B cell (primary cell): ENCODE measurements at regions not wholly inside any gene's neighbourhood (a gene's known extent, or its start where the extent isn't known, plus 50 kb on each side); places are given as distances from the start of the nearest gene placed in this dataset.

ENCODE experiments used
- ATAC-seq: fragments of 200-7000 bp; cut with Tn5 transposase; one replicate; pipeline ENCODE4 v1.10.0; 2021; ENCODE audit warnings: low read depth, mild to moderate bottlenecking, moderate number of reproducible peaks, moderate library complexity
- CTCF ChIA-PET: fragments of 350-600 bp; sonication (Branson Sonifier 250); formaldehyde crosslinking; loops from one replicate; lab custom pipeline; 2021; ENCODE audit warnings: antibody characterized with exemption, inconsistent platforms; lab: Charles Lee
- POLR2A ChIA-PET: fragments of 350-600 bp; sonication (Branson Sonifier 250); formaldehyde crosslinking; loops from one replicate; lab custom pipeline; 2021; ENCODE audit warnings: antibody characterized with exemption; lab: Charles Lee
- DNase-seq: peaks from one replicate; pipeline ENCODE4 v3.0.0; 2013
- H2AFZ ChIP-seq: 2 replicates; pipeline ENCODE4 v1.6.1; 2012; ENCODE audit warnings: mild to moderate bottlenecking, low read depth, low read length; ENCODE audit not compliant: insufficient read depth, poor library complexity, severe bottlenecking
- H3K27ac ChIP-seq, 2 donors: 1 replicate in 1 of 2; 2 replicates in 1 of 2; pipeline ENCODE4 v1.5.1; 2012 to 2013; ENCODE audit warnings: low read length in 2 of 2, mild to moderate bottlenecking in 2 of 2, moderate library complexity in 1 of 2
- H3K27me3 ChIP-seq, 4 experiments: fragments of 200-600 bp in 1 of 4; sonication (generic) in 1 of 4; replicated peaks in 1 of 4; 1 replicate in 2 of 4; 2 replicates in 2 of 4; pipeline versions ENCODE4 v1.6.1 to v1.7.0; 2013 to 2016; ENCODE audit warnings: low read length in 3 of 4, mild to moderate bottlenecking in 2 of 4, mixed read lengths in 1 of 4, moderate library complexity in 1 of 4; ENCODE audit not compliant: insufficient read depth in 4 of 4, control insufficient read depth in 3 of 4; ENCODE audit errors: control extremely low read depth in 1 of 4
- H3K36me3 ChIP-seq, 2 experiments: replicated peaks in 1 of 2; 1 replicate in 1 of 2; 2 replicates in 1 of 2; pipeline versions ENCODE4 v1.6.1 to v1.7.1; 2013; ENCODE audit warnings: low read length in 1 of 2; ENCODE audit not compliant: insufficient read depth in 2 of 2, control insufficient read depth in 1 of 2; ENCODE audit errors: control extremely low read depth in 1 of 2, extremely low read depth in 1 of 2
- H3K4me1 ChIP-seq, 2 donors: fragments of 200-600 bp in 1 of 2; sonication (generic) in 1 of 2; 1 replicate in 1 of 2; 2 replicates in 1 of 2; pipeline versions ENCODE4 v1.5.1 to v1.6.1; 2013 to 2017; ENCODE audit warnings: low read length in 2 of 2; ENCODE audit not compliant: control insufficient read depth in 2 of 2, insufficient read depth in 2 of 2
- H3K4me2 ChIP-seq: replicated peaks from 2 replicates; pipeline ENCODE3; 2012; ENCODE audit warnings: mild to moderate bottlenecking, low read depth, low read length; ENCODE audit not compliant: poor library complexity, severe bottlenecking
- H3K4me3 ChIP-seq, 5 experiments: fragments of 200-600 bp in 1 of 5; sonication (generic) in 1 of 5; 1 replicate in 3 of 5; 2 replicates in 2 of 5; pipeline versions ENCODE4 v1.5.1 to v1.7.0; 2011 to 2016; ENCODE audit warnings: low read length in 4 of 5, mild to moderate bottlenecking in 4 of 5, low read depth in 2 of 5, control low read depth in 1 of 5, moderate library complexity in 1 of 5; ENCODE audit not compliant: insufficient read depth in 1 of 5; ENCODE audit errors: control extremely low read depth in 1 of 5, extremely low read depth in 1 of 5
- H3K79me2 ChIP-seq: fragments of 200-600 bp; sonication (generic); one replicate; pipeline ENCODE4 v1.6.0; 2016; ENCODE audit warnings: low read length; ENCODE audit not compliant: control insufficient read depth, insufficient read depth
- H3K9ac ChIP-seq: fragments of 200-600 bp; sonication (generic); 2 replicates; pipeline ENCODE4 v1.6.1; 2017; ENCODE audit warnings: mild to moderate bottlenecking, low read length, moderate library complexity
- H3K9me3 ChIP-seq, 3 donors: one replicate each; pipeline versions ENCODE4 v1.6.1 to v1.7.1; 2013; ENCODE audit warnings: low read length in 2 of 3; ENCODE audit not compliant: control insufficient read depth in 2 of 3, insufficient read depth in 1 of 3; ENCODE audit errors: control extremely low read depth in 1 of 3
- H4K20me1 ChIP-seq: 2 replicates; pipeline ENCODE4 v1.6.0; 2012; ENCODE audit warnings: mild to moderate bottlenecking, low read length; ENCODE audit not compliant: insufficient read depth, control insufficient read depth, poor library complexity, severe bottlenecking
- H3K27ac Mint-ChIP-seq: one replicate; pipeline ENCODE4 v1.8.0; 2021; ENCODE audit warnings: mixed read lengths
- H3K27me3 Mint-ChIP-seq: one replicate; pipeline ENCODE4 v1.8.0; 2021; ENCODE audit warnings: mixed read lengths
- H3K4me1 Mint-ChIP-seq: one replicate; pipeline ENCODE4 v1.8.0; 2021; ENCODE audit warnings: mixed read lengths
- H3K4me3 Mint-ChIP-seq: one replicate; pipeline ENCODE4 v1.8.0; 2021; ENCODE audit warnings: mixed read lengths
- H3K9me3 Mint-ChIP-seq: one replicate; pipeline ENCODE4 v1.8.0; 2022; ENCODE audit warnings: mixed read lengths; ENCODE audit not compliant: insufficient read depth
- EZH2 ChIP-seq: IDR thresholded peaks from 2 replicates; pipeline ENCODE4 v1.6.1; 2012; ENCODE audit warnings: borderline replicate concordance, low read depth, mild to moderate bottlenecking, moderate library complexity, low read length; ENCODE audit not compliant: insufficient read depth, poor library complexity, severe bottlenecking
- WGBS: methylation state at CpG from one replicate; pipeline ENCODE4 v1.1.5; 2013; ENCODE audit warnings: missing lambda C conversion rate; ENCODE audit not compliant: insufficient coverage; 5-methylcytosine and 5-hydroxymethylcytosine counted together
- intact Hi-C: fragments of 100-400 bp; cut with micrococcal nuclease; formaldehyde crosslinking; loops from one replicate; pipeline ENCODE4 v1.10.0; 2022
- TF ChIP-seq, protein P1 (sequence below): fragments of 200-600 bp; IDR thresholded peaks from one replicate; pipeline ENCODE4 v1.8.0; 2022; ENCODE audit warnings: antibody characterized with exemption, mild to moderate bottlenecking

DNA sequence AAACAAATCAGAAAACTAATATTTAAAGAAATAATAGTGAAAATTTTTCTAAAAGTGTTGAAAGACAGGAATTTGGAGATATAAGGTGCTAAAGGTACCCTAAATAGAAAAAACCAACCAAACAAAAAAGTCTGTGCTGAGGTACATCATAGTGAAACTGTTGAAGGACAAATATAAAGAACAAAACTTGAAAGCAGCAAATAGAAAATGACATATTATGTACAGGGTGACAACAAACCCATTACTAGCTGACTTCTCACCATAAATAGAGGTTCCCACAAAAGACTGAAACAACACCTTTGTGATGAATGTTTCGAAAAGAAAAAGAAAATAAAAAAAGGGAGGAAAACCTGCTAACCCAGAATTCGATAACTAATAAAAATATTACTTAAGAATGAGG is 502.5 kb upstream of the NECTIN3 start:
- ChIA-PET POLR2A (no interaction called here), CTCF (interaction anchor here (1.3 kb wide), 1 partner anchor 32 kb away, joined by 3 read pairs; no protein-coding TSS in a partner anchor)
- H2AFZ ChIP-seq = no peak overlapping the region
- Mint-ChIP-seq H3K4me3 (no peak overlapping the region), H3K27ac (no peak overlapping the region), H3K9me3 (no peaks in the 10 kb centered on the region), H3K27me3 (no peaks in the 10 kb centered on the region), H3K4me1 (no peaks in the 10 kb centered on the region)
- no peaks in the 10 kb centered on the region for H3K36me3 ChIP-seq
- H3K27me3 ChIP-seq = no peaks in the 10 kb centered on the region
- H3K79me2 ChIP-seq = no peaks in the 10 kb centered on the region
- H4K20me1 ChIP-seq = no peaks in the 10 kb centered on the region
- H3K9ac ChIP-seq = no peak overlapping the region
- intact Hi-C loops = no loop called here
- no peak overlapping the region for H3K4me3 ChIP-seq
- no peaks in the 10 kb centered on the region for H3K4me1 ChIP-seq
- H3K27ac ChIP-seq = no peak overlapping the region
- H3K4me2 ChIP-seq = no peak overlapping the region
- no peaks in the 10 kb centered on the region for H3K9me3 ChIP-seq
- no CpG with 5 or more reads among the region's 2 CpGs for WGBS
- DNase-seq (no peak), ATAC-seq (no peak)
- TF ChIP-seq, protein P1, sequence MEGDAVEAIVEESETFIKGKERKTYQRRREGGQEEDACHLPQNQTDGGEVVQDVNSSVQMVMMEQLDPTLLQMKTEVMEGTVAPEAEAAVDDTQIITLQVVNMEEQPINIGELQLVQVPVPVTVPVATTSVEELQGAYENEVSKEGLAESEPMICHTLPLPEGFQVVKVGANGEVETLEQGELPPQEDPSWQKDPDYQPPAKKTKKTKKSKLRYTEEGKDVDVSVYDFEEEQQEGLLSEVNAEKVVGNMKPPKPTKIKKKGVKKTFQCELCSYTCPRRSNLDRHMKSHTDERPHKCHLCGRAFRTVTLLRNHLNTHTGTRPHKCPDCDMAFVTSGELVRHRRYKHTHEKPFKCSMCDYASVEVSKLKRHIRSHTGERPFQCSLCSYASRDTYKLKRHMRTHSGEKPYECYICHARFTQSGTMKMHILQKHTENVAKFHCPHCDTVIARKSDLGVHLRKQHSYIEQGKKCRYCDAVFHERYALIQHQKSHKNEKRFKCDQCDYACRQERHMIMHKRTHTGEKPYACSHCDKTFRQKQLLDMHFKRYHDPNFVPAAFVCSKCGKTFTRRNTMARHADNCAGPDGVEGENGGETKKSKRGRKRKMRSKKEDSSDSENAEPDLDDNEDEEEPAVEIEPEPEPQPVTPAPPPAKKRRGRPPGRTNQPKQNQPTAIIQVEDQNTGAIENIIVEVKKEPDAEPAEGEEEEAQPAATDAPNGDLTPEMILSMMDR = no peak
- no peak for TF ChIP-seq EZH2

DNA sequence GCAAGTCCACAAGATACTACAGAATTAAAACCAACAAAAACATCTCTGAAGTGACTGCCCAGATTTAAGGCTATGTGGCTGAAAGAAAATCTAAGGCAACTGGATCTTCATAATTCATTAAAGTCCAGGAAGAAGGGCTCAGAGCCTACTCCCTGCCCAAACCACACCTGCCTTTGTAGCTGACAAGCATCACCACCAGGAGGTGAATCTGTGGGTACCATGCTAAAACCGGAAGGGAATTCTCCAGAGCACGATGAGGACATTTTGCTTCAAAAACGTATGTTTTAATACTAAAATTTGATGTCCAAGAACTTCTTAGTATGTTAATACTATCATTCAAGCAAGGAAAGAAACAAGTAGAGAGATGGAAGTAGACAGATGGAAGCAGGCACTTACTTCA is 495.9 kb upstream of the NECTIN3 start:
- no peak overlapping the region for H3K27ac ChIP-seq
- H3K4me3 ChIP-seq = no peak overlapping the region
- no peaks in the 10 kb centered on the region for H3K9me3 ChIP-seq
- POLR2A ChIA-PET = no interaction called here
- DNase-seq (no peak), ATAC-seq (no peak)
- H3K4me2 ChIP-seq = no peak overlapping the region
- H4K20me1 ChIP-seq = no peaks in the 10 kb centered on the region
- no peaks in the 10 kb centered on the region for H3K9me3 Mint-ChIP-seq
- no peaks in the 10 kb centered on the region for H3K4me1 ChIP-seq
- intact Hi-C loops = no loop called here
- no peak overlapping the region for H2AFZ ChIP-seq
- TF ChIP-seq EZH2 = no peak
- TF ChIP-seq, protein P1 = no peak
- CTCF ChIA-PET = no interaction called here
- no CpG with 5 or more reads among the region's 3 CpGs for WGBS
- no peak overlapping the region for H3K9ac ChIP-seq
- no peaks in the 10 kb centered on the region for H3K27me3 Mint-ChIP-seq
- no peaks in the 10 kb centered on the region for H3K27me3 ChIP-seq
- H3K4me3 Mint-ChIP-seq = no peak overlapping the region
- H3K36me3 ChIP-seq = no peaks in the 10 kb centered on the region
- no peaks in the 10 kb centered on the region for H3K4me1 Mint-ChIP-seq
- H3K79me2 ChIP-seq = no peaks in the 10 kb centered on the region
- no peak overlapping the region for H3K27ac Mint-ChIP-seq
